Activated T-helper 1 cell treated with Interleukin-2 at 50 U/mL for 16 hours (primary cell): ENCODE measurements at regions not wholly inside any gene's neighbourhood (a gene's known extent, or its start where the extent isn't known, plus 50 kb on each side); places are given as distances from the start of the nearest gene placed in this dataset.

ENCODE experiments used
- DNase-seq: peaks from one replicate; pipeline ENCODE4 v3.0.0-alpha.2; 2020; ENCODE audit warnings: low read depth

DNA sequence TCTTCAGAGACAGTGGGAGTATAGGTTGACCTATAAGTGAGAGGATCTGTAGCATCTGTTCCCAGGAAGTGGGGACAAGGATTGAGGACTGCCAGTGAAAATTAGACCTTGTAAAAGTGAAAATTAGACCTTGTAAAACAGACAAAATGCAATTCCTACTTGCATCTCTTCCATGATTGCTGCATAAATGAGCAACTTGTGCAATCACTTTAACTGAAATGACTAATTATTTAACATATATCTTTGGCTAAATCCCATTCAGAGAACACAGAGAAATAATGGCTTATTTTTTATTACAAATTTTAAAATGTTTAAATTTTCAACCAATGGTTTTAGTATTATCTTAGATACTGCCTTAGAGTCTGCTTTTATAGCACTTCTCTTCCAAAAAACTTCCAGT lies 67.2 kb upstream of the NABP1 start:
- DNase-seq, result no peak

DNA sequence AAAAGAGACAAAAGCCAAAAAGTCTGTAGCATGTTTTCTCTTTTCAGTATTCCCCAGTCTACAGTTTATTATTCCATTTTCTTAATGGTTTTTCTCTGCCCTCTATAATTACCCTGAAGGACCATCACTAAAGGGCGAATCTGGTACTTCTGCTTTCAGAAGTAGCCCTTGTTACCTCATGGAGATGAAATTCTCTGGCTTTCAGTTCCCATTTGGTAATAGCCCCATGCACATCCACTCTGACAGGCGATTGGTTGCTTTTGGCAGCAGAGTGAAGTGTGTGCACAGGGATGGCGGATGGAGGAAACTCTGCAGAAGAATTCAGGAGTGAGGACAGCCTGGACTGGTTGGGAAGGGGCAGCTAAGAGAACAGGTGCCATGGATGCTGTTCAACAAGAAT lies 66.3 kb upstream of the NABP1 start:
- DNase-seq, result no peak

DNA sequence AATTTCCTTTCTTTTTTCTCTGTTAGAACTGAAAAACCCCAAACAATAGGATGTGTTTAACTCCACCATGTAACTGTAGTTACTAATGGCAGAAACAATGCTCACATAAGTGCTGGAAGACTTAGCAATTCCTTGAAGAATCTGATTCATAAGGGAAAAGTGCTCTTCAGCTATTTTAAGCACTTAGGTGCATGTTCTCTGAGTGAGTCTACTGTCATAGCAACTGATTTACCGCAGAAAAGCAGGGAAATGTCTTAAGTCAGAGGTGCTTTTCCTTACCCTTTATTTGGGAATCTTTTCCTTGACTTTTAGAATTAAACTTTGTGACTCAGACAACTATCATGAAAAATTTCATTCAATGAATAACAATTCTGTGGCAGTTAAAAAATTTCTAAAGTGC lies 65.4 kb upstream of the NABP1 start:
- no peak for DNase-seq

DNA sequence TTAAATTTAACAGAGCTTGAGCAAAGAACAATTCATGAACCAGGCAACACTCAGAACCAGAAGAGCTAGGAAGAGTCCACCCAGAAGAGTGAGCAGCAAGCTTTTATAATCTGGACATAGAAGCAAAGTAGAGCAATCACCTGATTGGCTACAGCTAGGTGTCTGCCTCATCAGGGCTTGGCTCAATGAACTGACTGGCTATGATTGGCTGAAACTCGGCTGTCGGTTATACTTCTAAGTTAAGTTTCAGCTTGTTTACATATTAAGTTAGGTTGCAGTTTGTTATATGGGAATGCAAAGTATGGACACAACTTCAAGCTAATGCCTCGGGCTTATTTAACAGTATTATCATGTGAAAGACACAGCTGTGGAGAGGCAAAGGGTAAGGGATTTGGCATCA lies 63.2 kb upstream of the NABP1 start:
- DNase-seq, result no peak

DNA sequence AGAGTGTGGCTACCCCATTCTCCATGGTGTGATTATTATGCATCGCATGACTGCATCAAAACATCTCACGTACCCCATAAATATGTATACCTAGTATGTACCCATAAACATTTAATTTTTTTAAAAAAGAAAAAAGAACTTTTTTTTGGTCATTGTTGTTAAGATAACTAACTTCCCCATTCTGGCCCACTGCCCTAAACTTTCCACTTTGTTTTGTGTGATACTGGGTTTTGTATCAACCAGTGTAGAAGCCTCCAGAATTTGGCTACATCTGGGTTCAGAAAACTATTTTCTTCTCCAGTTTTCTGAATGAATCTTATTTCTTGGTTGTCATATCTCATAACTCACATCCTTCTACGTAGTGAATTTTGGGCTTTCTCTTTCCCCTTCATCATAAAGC lies 62.3 kb upstream of the NABP1 start:
- no peak for DNase-seq

DNA sequence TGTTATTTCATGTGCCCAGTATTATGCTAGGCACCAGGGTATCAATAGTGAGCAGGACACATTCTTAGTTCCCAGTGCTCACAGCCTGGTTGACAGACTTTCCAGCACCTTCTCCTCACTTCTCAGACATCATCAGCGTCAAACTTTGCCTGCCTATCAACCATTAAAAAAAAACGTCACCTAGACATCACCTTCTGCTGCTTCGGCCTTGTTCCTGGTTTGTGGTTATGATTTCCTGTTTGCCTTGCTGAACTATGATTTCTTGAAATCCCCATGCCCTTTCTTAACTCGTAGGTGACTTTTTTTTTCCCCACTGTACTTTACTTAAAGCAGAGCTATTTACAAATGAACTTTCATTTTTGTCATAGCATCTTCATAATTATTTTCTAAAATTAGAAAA lies 60.4 kb upstream of the NABP1 start:
- peak; percentile 20 for DNase-seq

DNA sequence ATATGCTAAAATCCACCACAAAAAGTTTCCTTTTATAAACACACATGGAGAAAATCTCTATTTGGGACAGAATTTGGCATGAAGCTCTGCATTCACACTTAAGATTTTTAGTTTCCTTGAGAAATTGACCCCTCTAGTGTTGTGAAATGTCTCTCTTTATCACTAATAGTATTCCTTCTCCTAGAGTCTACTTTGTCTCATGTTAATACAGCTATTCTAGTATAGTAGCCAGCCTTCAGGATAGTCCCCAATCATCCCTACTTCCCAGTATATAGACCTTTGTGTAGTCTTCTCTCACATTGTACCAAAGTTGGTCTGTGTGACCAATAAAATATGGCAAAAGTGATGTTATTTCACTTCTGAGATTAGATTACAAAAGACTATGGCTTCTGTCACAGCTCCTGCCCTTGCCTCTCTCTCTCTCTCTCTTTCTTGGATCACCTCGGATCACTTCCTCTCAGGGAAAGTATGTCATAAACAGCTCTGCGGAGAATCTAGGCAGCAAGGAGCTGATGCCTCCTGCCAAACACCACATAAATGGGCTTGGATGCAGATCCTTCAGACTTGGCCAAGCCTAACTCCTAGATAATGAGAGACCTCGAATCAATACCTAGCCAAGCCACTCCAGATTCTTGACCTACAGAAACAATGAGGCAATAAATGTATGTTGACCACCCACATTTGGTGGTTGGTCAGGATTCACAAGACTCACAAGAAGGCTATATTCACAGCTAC lies 59.7 kb upstream of the NABP1 start:
- DNase-seq, result no peak

DNA sequence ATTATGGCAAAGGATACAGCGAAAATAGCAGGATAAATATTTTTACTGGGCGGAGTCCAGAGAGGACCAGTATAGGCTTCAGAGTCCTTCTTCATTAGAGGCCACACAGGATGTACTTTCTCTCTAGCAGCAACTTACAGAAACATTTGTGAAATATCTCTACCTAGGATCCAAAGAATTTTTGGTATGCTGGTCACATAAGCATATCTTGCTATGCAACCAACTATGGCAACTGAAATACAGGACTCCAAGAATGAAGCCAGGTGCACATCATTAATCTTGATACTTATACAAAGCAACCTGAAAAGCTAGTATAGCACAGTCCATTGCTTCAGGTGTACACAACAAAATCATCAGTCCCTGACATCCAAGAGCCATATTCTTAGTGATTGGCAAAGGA lies 59.1 kb upstream of the NABP1 start:
- DNase-seq, result no peak

DNA sequence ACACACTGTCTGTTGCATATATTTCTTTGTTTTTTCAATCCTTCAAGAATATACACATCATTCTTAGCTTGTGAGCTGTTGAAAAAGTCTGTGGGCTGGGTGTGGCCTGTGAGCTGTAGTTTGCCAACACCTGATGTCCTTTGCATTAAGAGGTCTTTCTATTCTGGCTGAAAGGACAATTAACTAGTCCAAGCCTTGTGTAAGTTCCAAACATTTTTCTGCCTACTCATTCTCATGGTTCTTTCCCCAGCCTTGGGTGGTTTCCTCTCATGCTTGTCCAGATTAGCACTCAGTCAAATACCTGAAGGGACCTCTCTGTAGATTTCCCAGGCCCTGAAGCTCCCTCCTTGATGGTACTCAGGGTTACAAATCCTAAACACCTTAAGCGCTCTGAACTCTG lies 57.8 kb upstream of the NABP1 start:
- no peak for DNase-seq

DNA sequence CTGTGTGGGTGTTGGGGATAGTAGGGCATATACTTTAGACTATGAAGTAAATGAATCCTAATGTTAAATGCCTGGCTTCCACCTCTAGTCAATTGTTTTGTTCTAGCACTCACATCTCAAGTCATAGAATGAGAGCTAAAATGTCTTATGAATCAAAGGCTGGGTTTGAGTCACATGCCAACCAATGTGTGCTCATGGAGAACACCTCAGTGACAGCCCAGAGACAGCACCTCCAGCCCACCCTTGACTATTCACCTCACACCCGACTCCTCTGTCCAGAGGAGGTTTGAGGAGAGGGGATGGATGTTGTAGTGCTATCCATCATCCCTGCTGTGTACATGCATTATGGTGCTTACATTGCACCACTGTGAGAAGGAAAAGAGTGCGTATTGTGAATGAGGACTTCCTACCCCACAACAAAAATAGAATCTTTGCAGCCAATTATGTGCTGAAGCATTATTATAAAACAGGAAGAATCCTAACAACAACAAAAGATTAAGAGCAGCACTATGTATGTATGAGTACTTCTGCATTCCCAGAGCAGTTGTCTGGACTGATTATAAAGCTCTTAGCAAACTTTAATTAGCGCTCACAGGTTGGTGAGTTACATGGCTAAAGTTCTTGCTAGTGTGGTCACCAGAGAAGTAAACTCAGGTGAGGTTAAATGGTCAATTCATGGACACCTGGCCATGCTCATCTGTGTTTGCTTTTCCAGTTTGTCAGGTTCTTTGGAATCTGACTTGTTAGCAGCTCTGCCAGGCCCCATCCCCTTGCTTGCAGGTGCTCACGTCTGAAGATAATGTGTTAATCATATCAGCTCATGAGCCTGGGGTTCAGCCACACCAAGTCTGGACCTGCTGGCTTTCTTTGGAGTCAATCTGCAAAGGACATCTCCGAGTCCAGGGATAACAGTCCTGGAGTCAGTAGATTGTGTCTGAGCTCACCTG lies 55.3 kb upstream of the NABP1 start:
- no peak for DNase-seq

DNA sequence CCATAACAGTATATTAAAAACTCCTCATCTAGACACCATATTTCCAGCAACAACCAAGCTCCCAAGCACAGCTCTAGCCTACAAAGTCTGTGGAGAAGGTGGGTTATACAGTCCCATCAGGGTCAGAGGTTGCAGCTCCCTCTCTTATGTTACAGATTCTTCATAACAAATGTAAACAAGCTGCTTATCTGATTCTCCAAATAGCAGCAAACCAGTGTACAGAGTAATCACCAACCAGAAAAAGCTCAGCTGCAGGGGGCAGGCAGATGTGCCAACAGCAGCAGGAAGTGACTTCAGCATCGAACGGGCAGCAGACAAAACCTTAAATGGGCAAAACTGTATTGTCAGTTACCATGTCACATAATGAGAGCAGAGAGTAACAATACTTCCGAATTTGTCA lies 52.9 kb upstream of the NABP1 start:
- peak; percentile 22 for DNase-seq

DNA sequence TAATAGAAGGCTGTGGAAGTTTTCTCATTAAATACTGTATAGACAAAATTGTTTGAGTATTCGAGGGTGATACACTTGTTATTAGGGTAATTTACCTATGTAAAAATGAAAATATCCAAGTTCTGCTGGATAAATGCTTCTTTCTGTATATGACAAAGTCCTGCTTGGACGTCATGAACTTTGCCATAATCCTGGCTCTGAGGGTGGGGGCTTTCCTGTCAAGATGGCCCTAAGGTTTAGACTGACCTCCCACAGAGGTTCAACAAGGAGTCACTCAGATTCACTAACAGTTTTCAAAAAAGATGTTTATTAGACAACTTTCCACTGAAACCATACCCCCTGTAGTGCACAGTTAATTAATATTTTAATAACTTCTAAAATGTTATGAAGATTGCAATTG lies 52.5 kb upstream of the NABP1 start:
- DNase-seq, result no peak

DNA sequence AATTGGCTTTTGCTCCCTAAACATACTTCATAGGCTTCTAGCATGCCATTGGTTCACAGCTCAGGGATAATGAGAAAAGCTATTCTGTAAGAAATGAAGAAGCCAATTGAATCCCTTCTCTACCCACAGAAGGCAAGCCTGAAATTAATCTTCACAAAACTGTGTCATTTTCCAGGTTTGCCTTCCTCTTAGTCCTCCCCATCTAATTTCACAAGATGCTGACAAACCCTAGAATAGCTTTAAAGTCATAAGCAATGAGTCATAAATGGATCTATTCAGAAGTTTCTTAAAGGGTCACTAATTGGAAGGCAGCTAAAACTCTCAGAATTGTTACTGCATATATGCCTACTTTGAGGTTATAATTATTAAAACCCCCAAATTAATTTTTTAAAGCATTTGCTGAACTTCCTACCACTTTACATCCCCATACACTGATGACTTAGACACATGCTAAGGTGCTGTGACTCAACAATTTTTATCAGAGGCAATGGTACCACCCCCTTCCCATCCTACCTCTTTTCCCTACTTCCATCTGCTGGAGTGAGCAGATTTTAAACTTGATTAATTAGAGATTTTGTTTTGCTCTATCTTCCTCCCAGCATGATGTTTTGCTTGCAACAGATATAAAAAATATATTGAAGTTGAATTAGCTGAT lies 51.3 kb upstream of the NABP1 start:
- DNase-seq, result no peak

DNA sequence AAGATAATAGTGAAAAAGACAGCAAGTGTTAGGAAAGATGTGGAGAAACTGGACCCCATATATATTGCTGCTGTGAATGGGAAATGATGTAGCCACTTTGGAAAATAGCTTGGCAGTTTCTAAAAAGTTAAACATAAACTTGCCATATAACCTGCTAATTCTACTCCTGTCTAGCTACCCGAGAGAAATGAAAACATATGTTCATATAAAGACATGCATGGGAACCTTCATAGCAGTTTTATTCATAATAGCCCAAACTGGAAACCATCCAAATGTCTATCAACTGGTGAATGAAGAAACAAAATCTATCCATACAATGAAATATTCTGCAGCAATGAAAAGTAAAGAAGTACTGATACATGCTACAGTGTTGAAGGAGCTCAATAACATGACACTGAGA lies 50.4 kb upstream of the NABP1 start:
- no peak for DNase-seq
